WTC11 (cell line): ENCODE measurements at regions not wholly inside any gene's neighbourhood (a gene's known extent, or its start where the extent isn't known, plus 50 kb on each side); places are given as distances from the start of the nearest gene placed in this dataset.

ENCODE experiments used
- CTCF ChIP-seq: fragments of 200-600 bp; IDR thresholded peaks from 2 replicates; pipeline ENCODE4 v1.8.0; 2022; ENCODE audit warnings: antibody characterized with exemption
- ETV6 ChIP-seq: sonication (generic); formaldehyde crosslinking; IDR thresholded peaks from 2 replicates; pipeline ENCODE4 v1.8.1; 2022; ENCODE audit warnings: mild to moderate bottlenecking, missing genetic modification reagents
- FOXP4 ChIP-seq: sonication (generic); formaldehyde crosslinking; IDR thresholded peaks from 2 replicates; pipeline ENCODE4 v1.8.0; 2022; ENCODE audit warnings: mild to moderate bottlenecking, missing genetic modification reagents
- HMGXB4 ChIP-seq: sonication (generic); formaldehyde crosslinking; IDR thresholded peaks from 2 replicates; pipeline ENCODE4 v1.8.1; 2023; ENCODE audit warnings: mild to moderate bottlenecking, moderate library complexity, missing genetic modification reagents
- MAX ChIP-seq: sonication (generic); formaldehyde crosslinking; IDR thresholded peaks from 2 replicates; pipeline ENCODE4 v1.8.0; 2022; ENCODE audit warnings: mild to moderate bottlenecking, missing genetic modification reagents
- SMAD4 ChIP-seq: sonication (generic); formaldehyde crosslinking; IDR thresholded peaks from 2 replicates; pipeline ENCODE4 v1.8.0; 2022; ENCODE audit warnings: mild to moderate bottlenecking, missing genetic modification reagents
- ZNF232 ChIP-seq: sonication (generic); formaldehyde crosslinking; IDR thresholded peaks from 2 replicates; pipeline ENCODE4 v1.8.0; 2022; ENCODE audit warnings: mild to moderate bottlenecking, missing genetic modification reagents

- TF ChIP-seq ETV6 (CRISPR knock-in tag): no peak
- TF ChIP-seq HMGXB4 (CRISPR knock-in tag): no peak
- TF ChIP-seq CTCF: no peak
- TF ChIP-seq ZNF232: no peak
- TF ChIP-seq MAX (CRISPR knock-in tag): no peak
- TF ChIP-seq FOXP4 (CRISPR knock-in tag): no peak
- no peak for TF ChIP-seq SMAD4 (CRISPR knock-in tag)
These were observed 91.8 kb upstream of the PWP1 start for GRCh38 chr12:107593713-107594381.
